Adipocyte (in vitro differentiated cells): ENCODE measurements at regions not wholly inside any gene's neighbourhood (a gene's known extent, or its start where the extent isn't known, plus 50 kb on each side); places are given as distances from the start of the nearest gene placed in this dataset.
A peak's percentile ranks its signal among the peaks of the same experiment; 100 is the strongest.

Source experiments
- DNase-seq: peaks from one replicate; pipeline ENCODE4 v3.0.0-alpha.2; 2015; ENCODE audit warnings: low read depth
- H3K27me3 ChIP-seq: replicated peaks from 2 replicates; pipeline ENCODE4 v1.7.0; 2013; ENCODE audit warnings: mild to moderate bottlenecking, low read length, moderate library complexity; ENCODE audit not compliant: control insufficient read depth, insufficient read depth
- H3K36me3 ChIP-seq: 2 replicates; pipeline ENCODE4 v1.7.0; 2013; ENCODE audit warnings: low read length, mild to moderate bottlenecking, moderate library complexity; ENCODE audit not compliant: control insufficient read depth, insufficient read depth, severe bottlenecking
- H3K4me1 ChIP-seq: 2 replicates; pipeline ENCODE4 v1.7.0; 2013; ENCODE audit warnings: mild to moderate bottlenecking, low read length, moderate library complexity; ENCODE audit not compliant: control insufficient read depth, insufficient read depth
- H3K4me3 ChIP-seq: 2 replicates; pipeline ENCODE4 v1.7.0; 2013; ENCODE audit warnings: mild to moderate bottlenecking, low read length, moderate library complexity
- H3K9ac ChIP-seq: 2 replicates; pipeline ENCODE4 v1.7.0; 2013; ENCODE audit warnings: mild to moderate bottlenecking, low read length, moderate library complexity
- H3K9me3 ChIP-seq: 2 replicates; pipeline ENCODE4 v1.7.0; 2013; ENCODE audit warnings: mild to moderate bottlenecking, low read length, moderate library complexity; ENCODE audit not compliant: control insufficient read depth

DNA sequence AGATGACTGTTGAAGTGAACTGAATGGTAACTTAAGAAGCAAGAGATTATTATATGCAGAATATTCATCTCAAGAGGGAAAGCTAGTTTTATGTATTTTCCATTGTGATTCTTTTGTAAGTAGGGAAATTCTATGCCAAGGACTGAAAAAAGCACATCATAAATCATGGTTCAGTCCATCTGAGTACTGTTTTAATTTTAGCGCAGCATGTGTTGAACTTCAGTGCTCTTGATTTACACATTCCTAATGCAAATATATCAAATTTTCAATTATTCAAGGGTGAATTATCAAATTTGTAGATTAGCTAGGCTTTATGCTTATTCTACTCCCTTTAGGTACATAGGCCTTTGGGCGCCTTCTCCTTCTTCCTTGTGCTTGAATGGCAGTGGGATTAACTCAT, 50.3 kb upstream of the TCF12 start:
- DNase-seq, result no peak
- H3K27me3 ChIP-seq, result no peaks in the 10 kb centered on the region
- H3K4me1 ChIP-seq, result peaks cover 10% of the 10 kb centered on the region
- no peaks in the 10 kb centered on the region for H3K9me3 ChIP-seq
- no peaks in the 10 kb centered on the region for H3K36me3 ChIP-seq
- no peak overlapping the region for H3K4me3 ChIP-seq
- H3K9ac ChIP-seq, result no peak overlapping the region

- H3K27me3 ChIP-seq, result no peaks in the 10 kb centered on the region
- DNase-seq, result no peak
- no peak overlapping the region for H3K4me3 ChIP-seq
- H3K4me1 ChIP-seq, result peaks cover 10% of the 10 kb centered on the region
- H3K36me3 ChIP-seq, result no peaks in the 10 kb centered on the region
- no peak overlapping the region for H3K9ac ChIP-seq
- no peaks in the 10 kb centered on the region for H3K9me3 ChIP-seq
These were observed 51.6 kb upstream of the TCF12 start for GRCh38 chr15:56866803-56867202.

DNA sequence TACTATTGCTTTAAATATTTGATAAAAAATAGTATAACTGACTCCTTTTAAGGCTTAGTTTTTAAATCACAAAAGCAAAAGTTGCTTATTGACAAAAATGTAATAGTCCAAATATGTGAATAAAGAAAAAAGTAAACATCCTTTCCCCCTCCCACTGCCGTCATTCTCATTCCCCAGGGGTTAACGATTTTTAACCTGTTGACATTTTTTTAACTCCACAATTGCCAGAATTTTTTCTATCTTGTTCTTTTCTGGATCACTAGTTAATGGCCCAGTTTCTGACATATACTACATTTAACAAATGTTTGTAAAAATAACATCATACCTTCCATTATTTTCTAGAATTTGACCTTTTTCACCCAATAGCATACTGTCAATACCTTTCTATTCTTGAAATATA, 60.6 kb upstream of the TCF12 start:
- Histone ChIP-seq H3K9me3 (no peaks in the 10 kb centered on the region), H3K4me1 (no peaks in the 10 kb centered on the region), H3K4me3 (no peak overlapping the region), H3K36me3 (no peaks in the 10 kb centered on the region), H3K9ac (no peak overlapping the region), H3K27me3 (no peaks in the 10 kb centered on the region)
- no peak for DNase-seq

- Histone ChIP-seq H3K27me3 (no peaks in the 10 kb centered on the region), H3K36me3 (no peaks in the 10 kb centered on the region), H3K4me1 (no peaks in the 10 kb centered on the region), H3K9ac (no peak overlapping the region), H3K4me3 (no peak overlapping the region), H3K9me3 (no peaks in the 10 kb centered on the region)
- no peak for DNase-seq
These were observed 61.5 kb upstream of the TCF12 start for GRCh38 chr15:56856934-56857333.

- no peaks in the 10 kb centered on the region for H3K27me3 ChIP-seq
- no peaks in the 10 kb centered on the region for H3K9me3 ChIP-seq
- no peaks in the 10 kb centered on the region for H3K36me3 ChIP-seq
- no peak overlapping the region for H3K4me3 ChIP-seq
- no peak overlapping the region for H3K9ac ChIP-seq
- no peak for DNase-seq
- peaks cover 2% of the 10 kb centered on the region for H3K4me1 ChIP-seq
These were observed 73.6 kb upstream of the TCF12 start for GRCh38 chr15:56844892-56845291.

- H3K36me3 ChIP-seq, result no peaks in the 10 kb centered on the region
- no peaks in the 10 kb centered on the region for H3K27me3 ChIP-seq
These were observed 74.0 kb upstream of the TCF12 start for GRCh38 chr15:56844471-56844870.

GRCh38 chr15:56839641-56840040, 78.8 kb upstream of the TCF12 start:
- Histone ChIP-seq H3K36me3 (no peaks in the 10 kb centered on the region), H3K9me3 (no peaks in the 10 kb centered on the region), H3K9ac (no peak overlapping the region), H3K4me1 (peaks cover 38% of the 10 kb centered on the region), H3K27me3 (no peaks in the 10 kb centered on the region), H3K4me3 (no peak overlapping the region)
- no peak for DNase-seq

More at GRCh38 chr15:56844471-56844870, 74.0 kb upstream of the TCF12 start:
- Histone ChIP-seq H3K9me3 (no peaks in the 10 kb centered on the region), H3K9ac (no peak overlapping the region), H3K4me1 (peaks cover 6% of the 10 kb centered on the region), H3K4me3 (no peak overlapping the region)
- DNase-seq, result no peak

- no peaks in the 10 kb centered on the region for H3K9me3 ChIP-seq
- no peak overlapping the region for H3K9ac ChIP-seq
- H3K4me3 ChIP-seq, result no peak overlapping the region
- no peaks in the 10 kb centered on the region for H3K27me3 ChIP-seq
- H3K4me1 ChIP-seq, result peaks cover 38% of the 10 kb centered on the region
- H3K36me3 ChIP-seq, result no peaks in the 10 kb centered on the region
- no peak for DNase-seq
These were observed 79.3 kb upstream of the TCF12 start for GRCh38 chr15:56839099-56839498.

DNA sequence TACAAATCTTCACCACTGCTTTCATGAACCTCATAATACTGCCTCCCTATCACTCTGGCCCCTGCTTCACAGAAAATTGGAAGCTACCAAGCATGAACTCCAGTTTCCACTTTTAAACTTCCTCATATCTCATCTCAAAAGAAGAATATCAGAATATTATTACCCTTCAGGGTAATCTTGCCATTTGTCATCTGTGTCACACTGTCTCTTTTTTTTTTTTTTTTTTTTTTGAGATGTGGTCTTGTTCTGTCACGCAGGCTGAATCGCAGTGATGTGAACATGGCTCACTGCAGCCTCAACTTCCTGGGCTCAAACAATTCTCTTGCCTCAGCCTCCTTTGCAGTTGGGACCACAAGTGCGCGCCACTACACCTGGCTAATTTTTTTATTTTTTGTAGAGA, 80.4 kb upstream of the TCF12 start:
- no peak for DNase-seq
- no peaks in the 10 kb centered on the region for H3K9me3 ChIP-seq
- peaks cover 38% of the 10 kb centered on the region for H3K4me1 ChIP-seq
- H3K27me3 ChIP-seq, result no peaks in the 10 kb centered on the region
- H3K4me3 ChIP-seq, result no peak overlapping the region
- H3K36me3 ChIP-seq, result no peaks in the 10 kb centered on the region
- H3K9ac ChIP-seq, result no peak overlapping the region

- H3K9me3 ChIP-seq, result no peaks in the 10 kb centered on the region
These were observed 81.2 kb upstream of the TCF12 start for GRCh38 chr15:56837273-56837672.

GRCh38 chr15:56835718-56836171, 82.7 kb upstream of the TCF12 start:
- no peak overlapping the region for H3K4me3 ChIP-seq
- peaks cover 59% of the 10 kb centered on the region for H3K4me1 ChIP-seq
- H3K27me3 ChIP-seq, result no peaks in the 10 kb centered on the region
- H3K9me3 ChIP-seq, result no peaks in the 10 kb centered on the region
- H3K36me3 ChIP-seq, result no peaks in the 10 kb centered on the region
- no peak overlapping the region for H3K9ac ChIP-seq
- DNase-seq, result peak; percentile 66

More at GRCh38 chr15:56837273-56837672, 81.2 kb upstream of the TCF12 start:
- peaks cover 46% of the 10 kb centered on the region for H3K4me1 ChIP-seq
- H3K27me3 ChIP-seq, result no peaks in the 10 kb centered on the region
- peak overlapping the region; percentile 15 for H3K9ac ChIP-seq
- no peaks in the 10 kb centered on the region for H3K36me3 ChIP-seq
- H3K4me3 ChIP-seq, result no peak overlapping the region
- DNase-seq, result peak; percentile 77

DNA sequence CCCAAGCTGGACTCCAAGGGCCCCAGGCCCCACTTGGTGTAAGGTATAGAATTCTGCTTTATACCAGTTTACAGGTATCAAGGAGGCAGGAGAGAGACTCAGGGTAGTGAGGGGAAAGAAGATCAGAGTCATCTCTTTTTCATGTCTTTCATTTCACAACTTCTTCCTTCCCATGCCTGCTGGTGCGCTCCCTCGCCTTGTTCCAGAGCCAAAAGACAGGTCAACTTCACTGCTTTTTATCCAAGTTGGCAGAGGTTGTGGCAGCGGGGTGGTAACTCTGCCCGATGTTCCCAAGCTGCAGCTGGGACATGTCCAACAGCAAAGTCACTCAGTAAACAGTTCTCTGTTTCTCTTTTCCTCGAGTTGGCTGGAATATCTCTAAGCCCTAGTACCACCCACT, 86.3 kb upstream of the TCF12 start:
- H3K4me1 ChIP-seq, result peaks cover 39% of the 10 kb centered on the region
- peak; percentile 65 for DNase-seq
- H3K9ac ChIP-seq, result peak overlapping the region; percentile 30
- H3K9me3 ChIP-seq, result no peaks in the 10 kb centered on the region
- H3K27me3 ChIP-seq, result no peaks in the 10 kb centered on the region
- no peaks in the 10 kb centered on the region for H3K36me3 ChIP-seq
- peak overlapping the region; percentile 36 for H3K4me3 ChIP-seq
